ENCODE measurements at regions not wholly inside any gene's neighbourhood (a gene's known extent, or its start where the extent isn't known, plus 50 kb on each side); places are given as distances from the start of the nearest gene placed in this dataset.
A peak's percentile ranks its signal among the peaks of the same experiment; 100 is the strongest.

DNA sequence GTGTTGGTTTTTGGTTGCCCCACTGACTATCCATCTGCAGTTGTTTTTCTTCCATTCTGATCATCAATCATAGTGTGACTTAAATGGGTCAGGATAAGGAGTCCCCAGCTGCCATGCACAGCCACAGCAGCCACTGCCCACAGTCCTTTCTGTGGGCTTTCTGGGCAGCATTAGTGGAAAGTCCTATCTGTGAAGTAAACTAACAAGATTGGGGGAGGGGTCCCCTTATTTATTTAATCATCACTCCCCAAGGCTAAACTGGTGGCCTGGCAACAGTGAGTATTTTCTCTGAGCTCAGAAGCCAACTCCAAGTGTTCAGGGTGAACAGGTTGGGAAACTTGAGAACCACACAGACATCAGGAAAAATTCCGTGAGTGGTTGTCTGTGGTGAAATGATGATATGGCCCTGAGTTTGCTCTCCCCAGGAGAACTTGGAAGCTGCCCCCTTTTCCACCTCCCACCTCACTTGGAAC lies 145.0 kb downstream of the CCDC34 start:
- TF ChIP-seq, protein P1, sequence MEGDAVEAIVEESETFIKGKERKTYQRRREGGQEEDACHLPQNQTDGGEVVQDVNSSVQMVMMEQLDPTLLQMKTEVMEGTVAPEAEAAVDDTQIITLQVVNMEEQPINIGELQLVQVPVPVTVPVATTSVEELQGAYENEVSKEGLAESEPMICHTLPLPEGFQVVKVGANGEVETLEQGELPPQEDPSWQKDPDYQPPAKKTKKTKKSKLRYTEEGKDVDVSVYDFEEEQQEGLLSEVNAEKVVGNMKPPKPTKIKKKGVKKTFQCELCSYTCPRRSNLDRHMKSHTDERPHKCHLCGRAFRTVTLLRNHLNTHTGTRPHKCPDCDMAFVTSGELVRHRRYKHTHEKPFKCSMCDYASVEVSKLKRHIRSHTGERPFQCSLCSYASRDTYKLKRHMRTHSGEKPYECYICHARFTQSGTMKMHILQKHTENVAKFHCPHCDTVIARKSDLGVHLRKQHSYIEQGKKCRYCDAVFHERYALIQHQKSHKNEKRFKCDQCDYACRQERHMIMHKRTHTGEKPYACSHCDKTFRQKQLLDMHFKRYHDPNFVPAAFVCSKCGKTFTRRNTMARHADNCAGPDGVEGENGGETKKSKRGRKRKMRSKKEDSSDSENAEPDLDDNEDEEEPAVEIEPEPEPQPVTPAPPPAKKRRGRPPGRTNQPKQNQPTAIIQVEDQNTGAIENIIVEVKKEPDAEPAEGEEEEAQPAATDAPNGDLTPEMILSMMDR (IDR thresholded peaks at IDR 0.05; ENCODE audit: low read depth, low read length): no peak
- no peak overlapping the region for H3K4me3 ChIP-seq (replicated peaks in 1 of 2; ENCODE audit: low read depth in 2 of 2, low read length in 2 of 2)
- peak; percentile 59 to 74 for DNase-seq (ENCODE audit: low read depth in 2 of 2)

DNA sequence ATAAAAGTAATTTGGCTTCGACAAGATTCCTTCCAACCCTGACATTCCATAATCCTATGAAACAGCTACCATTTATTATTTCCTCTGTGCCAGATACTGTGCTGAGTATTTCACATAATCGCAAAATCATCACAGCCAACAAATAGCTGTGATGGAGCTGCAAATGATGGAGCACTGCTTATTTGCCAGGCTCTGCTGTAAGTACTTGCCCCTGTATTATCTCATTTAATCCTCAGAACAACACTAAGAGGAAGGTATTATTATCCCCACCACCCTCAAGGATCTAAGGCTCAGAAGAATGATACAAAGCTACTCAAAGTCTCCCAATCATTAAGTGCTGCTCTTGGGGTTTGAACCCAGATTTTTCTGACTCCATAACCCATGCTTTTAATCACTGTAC lies 145.5 kb downstream of the CCDC34 start:
- no peak overlapping the region for H3K4me3 ChIP-seq (replicated peaks in 1 of 2; ENCODE audit: low read depth in 2 of 2, low read length in 2 of 2)
- TF ChIP-seq, protein P1 (IDR thresholded peaks at IDR 0.05; ENCODE audit: low read depth, low read length): no peak
- no peak for DNase-seq (ENCODE audit: low read depth in 2 of 2)

DNA sequence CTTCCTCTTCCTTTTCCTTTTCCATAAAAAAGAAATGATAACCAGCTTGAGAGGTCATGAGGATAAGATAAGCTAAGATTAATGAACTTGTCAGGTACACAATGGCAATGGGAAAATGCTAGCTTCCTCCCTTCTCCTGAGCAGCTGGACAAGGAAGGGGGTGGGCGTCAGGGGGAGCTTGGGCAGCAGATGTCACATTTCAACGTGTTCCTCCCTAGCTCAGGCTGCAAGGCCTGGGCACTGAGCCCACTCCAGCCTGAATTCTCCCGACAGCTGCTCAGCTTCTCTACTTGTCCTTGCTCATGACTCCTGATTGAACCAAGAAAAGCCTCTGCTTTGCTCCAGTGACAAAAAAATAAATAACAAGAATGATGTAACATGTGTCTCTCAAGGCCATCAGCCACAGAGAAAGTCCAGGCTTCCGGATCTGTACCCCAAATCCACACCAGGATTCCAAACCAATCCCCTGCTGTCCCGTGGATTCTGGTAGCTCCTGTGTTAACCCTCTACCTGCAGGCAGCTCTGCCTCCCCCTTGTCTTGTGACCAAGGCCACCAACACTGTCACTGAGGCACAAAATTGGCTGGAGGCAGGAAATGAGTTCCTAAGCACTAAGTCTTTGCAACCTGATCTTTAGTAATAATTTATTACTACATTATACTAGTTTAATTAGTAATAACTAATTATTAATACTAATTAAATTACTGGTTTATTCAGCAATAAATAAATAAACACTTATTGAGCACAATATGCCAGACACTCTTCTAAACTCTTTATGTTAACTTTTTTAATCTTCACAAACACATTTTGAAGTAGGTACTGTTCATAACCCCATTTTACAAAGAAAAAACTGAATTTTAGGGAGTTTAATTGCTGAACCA lies 146.5 kb downstream of the CCDC34 start:
- H3K4me3 ChIP-seq (replicated peaks in 1 of 2; ENCODE audit: low read depth in 2 of 2, low read length in 2 of 2): no peak overlapping the region
- TF ChIP-seq, protein P1 (IDR thresholded peaks at IDR 0.05; ENCODE audit: low read depth, low read length): no peak
- DNase-seq (ENCODE audit: low read depth in 2 of 2): peak; percentile 32 to 83

DNA sequence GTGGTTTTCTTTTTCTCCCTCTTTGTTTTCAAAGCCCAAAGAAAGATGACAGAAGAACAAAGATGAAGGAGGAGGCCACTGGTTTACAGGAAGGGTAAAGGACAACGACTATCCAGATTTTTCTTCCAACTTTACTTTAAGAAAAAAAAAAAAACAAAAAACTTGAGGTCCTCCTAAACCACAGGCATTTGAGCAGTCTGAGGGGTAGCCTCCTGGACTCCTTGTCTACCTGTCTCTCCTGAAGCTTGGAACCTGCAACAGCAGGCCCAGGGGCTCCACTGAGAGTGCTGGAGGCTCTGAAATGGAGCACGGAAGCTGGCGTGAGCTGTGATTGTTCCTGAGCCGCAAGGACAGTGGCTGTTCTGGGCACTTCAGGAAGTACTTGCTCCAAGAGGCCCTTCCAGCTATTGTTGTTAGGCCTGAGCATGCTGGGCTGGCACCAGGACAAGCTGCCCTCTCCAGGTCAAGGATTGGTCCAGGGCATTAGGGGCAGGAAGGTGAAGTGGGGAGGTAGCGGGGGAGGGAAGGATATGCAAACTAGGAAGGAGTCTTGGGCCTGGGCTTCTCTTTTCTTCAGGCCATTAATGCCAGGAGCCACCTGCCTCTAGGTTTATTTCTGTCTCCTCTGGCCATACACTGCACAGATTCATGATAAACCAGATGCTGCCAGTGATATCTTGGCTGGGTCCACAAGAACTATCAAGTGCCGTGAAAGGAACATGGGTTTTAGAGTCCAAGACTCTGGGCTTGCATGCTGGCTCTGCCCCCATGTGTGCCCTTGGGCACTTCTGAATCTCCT lies 147.3 kb downstream of the CCDC34 start:
- TF ChIP-seq, protein P1 (IDR thresholded peaks at IDR 0.05; ENCODE audit: low read depth, low read length): no peak
- DNase-seq (ENCODE audit: low read depth in 2 of 2): peak in 1 of 2 donors; percentile 42
- H3K4me3 ChIP-seq (replicated peaks in 1 of 2; ENCODE audit: low read depth in 2 of 2, low read length in 2 of 2): no peak overlapping the region

DNA sequence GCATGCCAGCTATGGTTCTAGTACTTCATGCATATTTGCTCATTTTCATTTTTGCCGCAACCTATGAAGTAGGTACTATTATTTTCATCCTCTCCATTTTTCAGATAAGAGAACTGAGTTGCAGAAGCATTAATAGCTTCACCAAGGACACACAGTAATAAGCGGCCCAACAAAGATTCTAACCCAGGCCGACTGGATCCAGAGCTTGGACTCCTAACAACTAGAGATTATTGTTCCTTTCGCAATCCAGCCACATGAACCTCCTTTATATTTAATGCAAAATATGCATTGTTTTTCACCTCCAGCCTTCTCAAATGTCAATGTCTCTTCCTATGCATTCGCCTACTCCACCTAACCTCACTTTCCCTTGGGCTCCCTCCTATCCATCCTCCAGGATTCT lies 148.3 kb downstream of the CCDC34 start:
- TF ChIP-seq, protein P1 (IDR thresholded peaks at IDR 0.05; ENCODE audit: low read depth, low read length): no peak
- H3K4me3 ChIP-seq (replicated peaks in 1 of 2; ENCODE audit: low read depth in 2 of 2, low read length in 2 of 2): no peak overlapping the region
- no peak for DNase-seq (ENCODE audit: low read depth in 2 of 2)

DNA sequence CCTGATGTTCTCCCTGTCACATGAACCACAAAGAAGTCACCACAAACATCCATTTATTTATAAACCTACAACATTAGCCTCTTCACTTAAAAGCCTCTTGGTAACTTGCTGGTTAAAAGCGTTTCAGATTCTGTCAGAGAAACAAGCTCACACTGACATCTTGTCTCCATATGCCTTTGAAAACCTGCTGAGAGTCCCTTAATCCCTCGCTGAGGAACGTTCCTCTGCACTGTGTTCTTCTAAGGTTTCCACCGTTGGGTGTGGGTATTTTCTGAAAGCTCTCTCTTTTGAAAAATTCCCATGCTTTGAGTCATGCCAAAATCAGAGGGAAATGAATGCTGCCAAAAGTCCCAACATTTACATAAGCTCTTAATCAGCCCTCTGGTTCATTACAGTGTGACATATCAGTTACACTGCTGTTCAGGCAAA lies 149.8 kb downstream of the CCDC34 start:
- DNase-seq (ENCODE audit: low read depth in 2 of 2): peak; percentile 84 to 91
- TF ChIP-seq, protein P1 (IDR thresholded peaks at IDR 0.05; ENCODE audit: low read depth, low read length): no peak
- H3K4me3 ChIP-seq (replicated peaks in 1 of 2; ENCODE audit: low read depth in 2 of 2, low read length in 2 of 2): no peak overlapping the region

Measured in cardiac fibroblast (primary cell).